ENCODE measurements at regions not wholly inside any gene's neighbourhood (a gene's known extent, or its start where the extent isn't known, plus 50 kb on each side); places are given as distances from the start of the nearest gene placed in this dataset.

DNA sequence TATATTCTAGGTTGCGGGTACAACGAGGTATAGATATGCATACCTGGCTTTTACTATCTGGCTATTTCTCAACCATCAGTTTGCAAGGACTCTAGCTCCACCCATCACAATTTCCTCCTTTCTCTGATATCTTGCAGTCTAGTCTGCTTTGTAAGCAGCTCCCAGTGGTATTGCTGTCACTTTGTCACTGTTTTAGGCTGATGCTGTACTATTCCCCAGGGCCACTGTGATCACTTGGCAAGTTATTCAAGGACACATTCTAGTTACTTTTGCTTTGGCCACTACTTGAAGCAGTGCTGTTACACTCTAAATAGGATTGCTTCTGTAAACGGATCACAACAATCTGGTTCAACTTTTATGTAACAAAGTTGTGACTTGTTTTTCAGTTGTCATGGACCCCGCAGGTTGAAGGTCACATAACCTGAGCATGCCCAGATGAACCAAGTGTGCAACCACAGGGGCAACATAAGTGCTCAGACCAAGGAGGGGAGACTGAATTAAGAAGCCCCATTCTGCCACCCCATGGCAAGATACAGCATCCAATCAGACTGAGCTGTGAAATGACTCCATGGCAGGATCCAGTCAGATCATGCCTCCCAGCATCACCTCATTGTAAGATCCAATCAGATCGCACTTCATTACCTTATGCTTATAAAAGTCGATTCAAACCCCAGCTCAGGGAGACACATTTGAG is 588.4 kb upstream of the CITED2 start:
- no peak overlapping the region for H3K4me3 ChIP-seq (ENCODE audit: low read length)
- H3K9me3 ChIP-seq (replicated peaks; ENCODE audit: insufficient read depth, low read length), result no peaks in the 10 kb centered on the region
- H3F3A ChIP-seq (ENCODE audit: insufficient read depth, low read length), result no peaks in the 10 kb centered on the region
- no peaks in the 10 kb centered on the region for H4K20me1 ChIP-seq (ENCODE audit: insufficient read depth, low read length)
- no peak for TF ChIP-seq EZH2phosphoT487 (IDR thresholded peaks at IDR 0.05; ENCODE audit: low read length)
- TF ChIP-seq, protein P1, sequence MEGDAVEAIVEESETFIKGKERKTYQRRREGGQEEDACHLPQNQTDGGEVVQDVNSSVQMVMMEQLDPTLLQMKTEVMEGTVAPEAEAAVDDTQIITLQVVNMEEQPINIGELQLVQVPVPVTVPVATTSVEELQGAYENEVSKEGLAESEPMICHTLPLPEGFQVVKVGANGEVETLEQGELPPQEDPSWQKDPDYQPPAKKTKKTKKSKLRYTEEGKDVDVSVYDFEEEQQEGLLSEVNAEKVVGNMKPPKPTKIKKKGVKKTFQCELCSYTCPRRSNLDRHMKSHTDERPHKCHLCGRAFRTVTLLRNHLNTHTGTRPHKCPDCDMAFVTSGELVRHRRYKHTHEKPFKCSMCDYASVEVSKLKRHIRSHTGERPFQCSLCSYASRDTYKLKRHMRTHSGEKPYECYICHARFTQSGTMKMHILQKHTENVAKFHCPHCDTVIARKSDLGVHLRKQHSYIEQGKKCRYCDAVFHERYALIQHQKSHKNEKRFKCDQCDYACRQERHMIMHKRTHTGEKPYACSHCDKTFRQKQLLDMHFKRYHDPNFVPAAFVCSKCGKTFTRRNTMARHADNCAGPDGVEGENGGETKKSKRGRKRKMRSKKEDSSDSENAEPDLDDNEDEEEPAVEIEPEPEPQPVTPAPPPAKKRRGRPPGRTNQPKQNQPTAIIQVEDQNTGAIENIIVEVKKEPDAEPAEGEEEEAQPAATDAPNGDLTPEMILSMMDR (IDR thresholded peaks at IDR 0.05; ENCODE audit: low read length), result no peak
- no peak overlapping the region for H2AFZ ChIP-seq (ENCODE audit: low read length)
- H3K4me1 ChIP-seq (ENCODE audit: low read length), result peaks cover 13% of the 10 kb centered on the region
- no peaks in the 10 kb centered on the region for H3K79me2 ChIP-seq (ENCODE audit: low read length)
- DNase-seq, result no peak
- no peak overlapping the region for H3K27ac ChIP-seq (ENCODE audit: low read length)
- no peaks in the 10 kb centered on the region for H3K36me3 ChIP-seq (replicated peaks; ENCODE audit: insufficient read depth, low read length)
- H3K9ac ChIP-seq (ENCODE audit: low read length), result no peak overlapping the region
- no peaks in the 10 kb centered on the region for H3K27me3 ChIP-seq (replicated peaks; ENCODE audit: insufficient read depth, low read length)
- H3K4me2 ChIP-seq (ENCODE audit: low read depth, low read length), result no peak overlapping the region
- no peaks in the 10 kb centered on the region for H3K9me2 ChIP-seq (replicated peaks; ENCODE audit: insufficient read depth, low read length)

DNA sequence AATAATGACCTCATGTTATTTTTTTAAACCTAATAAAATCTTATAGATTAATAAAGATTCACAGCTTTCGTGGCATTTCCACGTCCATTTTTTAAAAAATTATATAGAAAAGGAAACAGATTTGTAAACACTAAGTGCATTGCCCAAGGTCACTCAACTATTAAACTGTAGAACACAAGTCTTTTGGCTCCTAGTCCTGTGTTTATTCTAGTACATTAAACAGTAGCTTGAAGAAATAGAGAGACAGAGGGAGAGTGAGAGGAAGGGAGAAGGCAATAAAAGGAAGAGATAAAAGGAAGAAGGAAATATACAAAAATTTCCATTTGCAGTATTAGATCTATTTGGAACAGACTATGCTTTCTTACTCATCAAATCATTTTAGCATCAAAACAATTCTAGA is 586.7 kb upstream of the CITED2 start:
- no peaks in the 10 kb centered on the region for H3K9me3 ChIP-seq (replicated peaks; ENCODE audit: insufficient read depth, low read length)
- peaks cover 9% of the 10 kb centered on the region for H3K4me1 ChIP-seq (ENCODE audit: low read length)
- no peaks in the 10 kb centered on the region for H3F3A ChIP-seq (ENCODE audit: insufficient read depth, low read length)
- H3K4me3 ChIP-seq (ENCODE audit: low read length), result no peak overlapping the region
- no peaks in the 10 kb centered on the region for H4K20me1 ChIP-seq (ENCODE audit: insufficient read depth, low read length)
- H3K79me2 ChIP-seq (ENCODE audit: low read length), result no peaks in the 10 kb centered on the region
- no peaks in the 10 kb centered on the region for H3K27me3 ChIP-seq (replicated peaks; ENCODE audit: insufficient read depth, low read length)
- no peak overlapping the region for H3K9ac ChIP-seq (ENCODE audit: low read length)
- H3K4me2 ChIP-seq (ENCODE audit: low read depth, low read length), result no peak overlapping the region
- no peak overlapping the region for H2AFZ ChIP-seq (ENCODE audit: low read length)
- H3K36me3 ChIP-seq (replicated peaks; ENCODE audit: insufficient read depth, low read length), result no peaks in the 10 kb centered on the region
- H3K9me2 ChIP-seq (replicated peaks; ENCODE audit: insufficient read depth, low read length), result no peaks in the 10 kb centered on the region
- no peak for DNase-seq
- TF ChIP-seq, protein P1 (IDR thresholded peaks at IDR 0.05; ENCODE audit: low read length), result no peak
- no peak for TF ChIP-seq EZH2phosphoT487 (IDR thresholded peaks at IDR 0.05; ENCODE audit: low read length)
- TF ChIP-seq EZH2 (optimal IDR thresholded peaks at IDR 0.05; ENCODE audit: low read depth, low read length), result no peak
- no peak overlapping the region for H3K27ac ChIP-seq (ENCODE audit: low read length)

- no peak overlapping the region for H3K4me2 ChIP-seq (ENCODE audit: low read depth, low read length)
- H3K9me3 ChIP-seq (replicated peaks; ENCODE audit: insufficient read depth, low read length), result no peaks in the 10 kb centered on the region
- H3K4me1 ChIP-seq (ENCODE audit: low read length), result peaks cover 8% of the 10 kb centered on the region
- no peaks in the 10 kb centered on the region for H3K36me3 ChIP-seq (replicated peaks; ENCODE audit: insufficient read depth, low read length)
- no peaks in the 10 kb centered on the region for H3K27me3 ChIP-seq (replicated peaks; ENCODE audit: insufficient read depth, low read length)
- H3K79me2 ChIP-seq (ENCODE audit: low read length), result no peaks in the 10 kb centered on the region
- H3K9me2 ChIP-seq (replicated peaks; ENCODE audit: insufficient read depth, low read length), result no peaks in the 10 kb centered on the region
- H3K9ac ChIP-seq (ENCODE audit: low read length), result no peak overlapping the region
- H2AFZ ChIP-seq (ENCODE audit: low read length), result no peak overlapping the region
- no peaks in the 10 kb centered on the region for H4K20me1 ChIP-seq (ENCODE audit: insufficient read depth, low read length)
- H3K4me3 ChIP-seq (ENCODE audit: low read length), result no peak overlapping the region
- DNase-seq, result no peak
- H3K27ac ChIP-seq (ENCODE audit: low read length), result no peak overlapping the region
- no peaks in the 10 kb centered on the region for H3F3A ChIP-seq (ENCODE audit: insufficient read depth, low read length)
- TF ChIP-seq EZH2 (optimal IDR thresholded peaks at IDR 0.05; ENCODE audit: low read depth, low read length) (no peak), EZH2phosphoT487 (IDR thresholded peaks at IDR 0.05; ENCODE audit: low read length) (no peak)
- TF ChIP-seq, protein P1 (IDR thresholded peaks at IDR 0.05; ENCODE audit: low read length), result no peak
These were observed 586.2 kb upstream of the CITED2 start for GRCh38 chr6:139960671-139961070.
